ENCODE measurements at regions not wholly inside any gene's neighbourhood (a gene's known extent, or its start where the extent isn't known, plus 50 kb on each side); places are given as distances from the start of the nearest gene placed in this dataset.

DNA sequence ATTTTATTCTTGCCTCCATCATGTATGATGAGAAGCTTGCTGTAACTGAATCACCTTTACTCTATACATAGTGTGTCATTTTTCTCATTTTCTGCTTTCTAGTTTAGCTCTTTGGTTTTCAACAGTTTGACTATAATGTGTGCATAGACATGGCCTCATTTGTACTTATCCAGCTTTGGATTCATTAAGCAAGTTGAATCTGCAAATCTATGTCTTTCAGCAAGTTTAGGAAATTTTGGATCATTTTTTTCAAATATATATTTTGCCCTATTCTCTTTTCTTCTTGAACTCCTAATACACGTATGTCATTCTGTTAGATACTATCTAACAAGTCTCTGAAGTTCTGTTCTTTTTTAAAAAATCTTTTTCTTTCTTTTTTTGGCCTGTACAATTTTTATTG, 57.8 kb downstream of the PRLHR start:
- DNase-seq (ENCODE audit: low spot score): no peak

DNA sequence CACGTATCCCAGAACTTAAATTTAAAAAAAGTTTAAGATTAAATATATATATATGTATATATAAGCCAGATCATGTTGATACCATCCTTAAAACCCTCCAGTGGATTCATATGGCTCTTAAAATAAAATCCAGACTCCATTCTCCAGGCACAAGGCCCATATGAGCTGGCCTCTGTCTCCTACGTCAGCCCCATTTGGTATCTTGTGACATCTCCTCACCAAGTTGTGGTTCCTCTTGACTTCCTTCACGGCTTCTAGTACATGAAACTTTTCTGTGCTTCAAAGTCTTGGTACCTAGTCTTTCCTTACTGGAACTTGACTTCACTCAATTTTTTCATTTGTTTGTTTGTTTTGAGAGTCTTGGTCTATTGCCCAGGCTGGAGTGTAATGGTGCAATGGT, 61.3 kb downstream of the PRLHR start:
- DNase-seq (ENCODE audit: low spot score): no peak

DNA sequence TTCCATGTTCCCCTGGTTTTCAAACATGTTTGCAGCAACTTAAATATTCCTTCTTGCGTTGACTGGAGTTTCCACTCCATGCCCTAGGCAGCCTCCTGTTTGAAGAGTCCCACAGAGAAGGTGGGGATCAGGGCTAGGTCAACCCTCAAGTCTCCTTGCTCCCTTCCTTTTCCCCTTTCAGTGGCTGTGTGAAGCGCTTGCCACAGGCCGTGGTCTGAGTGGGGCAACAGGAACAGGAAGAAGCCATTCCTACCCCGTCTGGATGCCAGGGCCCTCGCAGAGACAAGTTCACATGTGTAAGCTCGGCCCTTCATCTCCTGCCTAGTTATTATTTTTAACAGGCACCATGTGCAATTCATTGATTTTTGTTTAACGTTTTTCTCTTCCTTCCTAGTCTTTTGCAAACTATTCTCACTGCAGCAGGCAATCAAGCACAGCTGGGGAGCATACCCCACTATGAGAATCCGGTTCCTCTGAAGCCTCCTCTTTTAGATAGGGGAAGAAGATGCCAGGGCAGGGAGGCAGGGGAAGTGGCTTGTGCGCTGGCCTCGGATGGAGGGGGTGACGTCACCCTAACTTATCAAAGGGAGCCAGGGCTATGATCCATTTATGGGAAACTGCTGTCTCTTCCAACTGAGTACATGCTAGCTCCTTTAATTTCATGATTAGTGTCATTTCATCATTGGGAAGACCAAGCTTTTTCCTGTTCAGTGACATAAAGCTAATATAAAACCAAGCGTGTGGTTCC, 64.2 kb downstream of the PRLHR start:
- no peak for DNase-seq (ENCODE audit: low spot score)

DNA sequence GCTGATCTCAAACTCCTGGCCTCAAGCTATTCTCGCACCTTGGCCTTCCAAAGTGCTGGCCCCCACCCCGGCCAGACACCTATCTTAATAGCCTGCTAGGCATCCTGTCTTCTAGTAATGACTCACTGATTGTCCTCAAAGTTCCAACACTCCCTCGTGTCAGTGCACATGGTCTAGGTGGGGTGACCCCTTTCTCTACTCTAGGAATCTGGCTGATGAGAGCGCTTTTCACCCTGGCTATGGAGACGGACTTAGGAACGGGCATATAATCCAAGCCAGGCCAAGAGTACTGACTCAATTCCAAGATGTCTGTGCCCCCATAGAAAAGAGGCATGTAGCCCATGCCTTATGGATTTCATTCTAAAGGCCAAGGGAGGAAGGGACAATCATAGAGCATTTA, 67.0 kb downstream of the PRLHR start:
- no peak for DNase-seq (ENCODE audit: low spot score)

DNA sequence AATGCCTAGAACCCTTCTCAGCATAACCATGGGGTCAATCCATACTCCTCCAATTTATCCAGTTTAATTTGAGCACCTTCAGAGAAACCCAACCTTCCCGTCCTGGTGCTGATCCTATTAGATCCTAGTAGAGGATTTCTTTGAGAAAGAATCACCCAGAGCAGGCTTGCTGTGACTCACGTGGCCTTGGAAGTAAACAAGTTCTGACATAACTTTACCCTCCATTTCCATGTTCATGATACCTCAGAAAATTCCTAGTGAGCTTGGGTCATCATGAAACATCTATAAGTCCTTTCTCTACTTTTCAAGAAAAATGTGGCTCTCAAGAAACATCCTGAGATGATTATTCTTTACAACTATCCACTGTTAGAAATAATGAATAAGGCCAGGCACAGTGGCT, 71.7 kb downstream of the PRLHR start:
- DNase-seq (ENCODE audit: low spot score): no peak

DNA sequence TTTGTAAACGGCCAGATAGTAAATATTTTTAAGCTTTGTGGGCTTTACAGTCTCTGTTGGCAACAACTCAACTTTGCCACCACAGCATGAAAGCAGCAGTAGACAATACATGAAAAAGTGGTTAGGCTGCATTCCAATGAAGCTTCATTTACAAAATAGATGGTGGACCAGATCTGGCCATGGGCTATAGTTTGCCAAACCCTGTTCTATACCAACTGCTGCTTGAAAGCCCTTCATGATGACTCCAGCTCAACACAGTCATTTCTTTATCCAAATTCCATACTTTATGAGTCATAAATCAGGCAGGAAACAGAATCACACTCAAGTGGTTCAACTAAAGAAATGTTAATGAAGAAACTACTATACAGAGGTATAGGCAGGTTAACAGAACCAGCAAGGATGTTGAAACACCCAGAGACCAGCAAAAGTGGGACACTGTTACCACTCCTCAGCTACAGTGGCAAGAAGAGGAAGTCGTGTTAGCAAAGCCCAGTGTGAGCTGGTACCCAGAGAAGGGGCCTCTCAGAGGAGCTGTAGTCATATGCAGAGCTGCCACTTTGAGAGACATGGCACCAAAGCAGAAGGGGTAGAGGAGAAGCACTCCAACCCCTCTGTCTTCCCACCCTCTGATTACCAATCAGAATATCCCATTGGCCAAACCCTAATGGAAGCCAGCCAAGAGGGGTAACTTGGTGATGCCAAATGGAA, 72.5 kb downstream of the PRLHR start:
- no peak for DNase-seq (ENCODE audit: low spot score)

DNA sequence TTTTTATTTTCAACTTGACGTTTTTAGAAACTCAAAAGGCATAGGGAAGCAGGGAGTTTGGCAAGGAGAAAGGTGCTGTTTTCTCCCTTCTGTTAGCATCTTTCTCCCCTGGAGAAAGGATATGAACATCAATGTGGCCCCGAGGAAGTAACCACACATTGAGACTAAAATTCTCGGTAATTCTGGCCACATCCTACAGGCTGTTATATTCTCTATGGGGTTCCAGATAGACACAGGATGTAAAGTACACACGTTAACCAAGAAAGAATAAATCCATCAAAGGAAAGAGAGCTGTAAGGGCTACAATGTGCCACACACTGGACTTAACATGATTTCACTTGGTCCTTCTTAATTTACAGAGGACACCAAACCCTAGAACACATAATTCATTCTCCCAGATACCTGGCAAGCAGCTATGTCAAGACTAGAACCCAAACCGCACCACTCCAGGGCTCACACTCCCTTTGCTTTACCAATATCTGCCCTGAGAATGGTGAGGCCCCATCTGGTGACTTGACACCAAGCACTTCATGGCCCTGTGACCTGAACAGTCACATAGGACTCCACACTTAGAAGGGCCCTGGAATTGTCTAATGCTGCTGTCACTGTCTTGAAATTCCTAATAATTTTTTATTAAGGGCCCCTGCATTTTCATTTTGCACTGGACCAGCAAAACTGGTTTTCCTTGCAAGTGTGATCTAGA, 73.9 kb downstream of the PRLHR start:
- no peak for DNase-seq (ENCODE audit: low spot score)

DNA sequence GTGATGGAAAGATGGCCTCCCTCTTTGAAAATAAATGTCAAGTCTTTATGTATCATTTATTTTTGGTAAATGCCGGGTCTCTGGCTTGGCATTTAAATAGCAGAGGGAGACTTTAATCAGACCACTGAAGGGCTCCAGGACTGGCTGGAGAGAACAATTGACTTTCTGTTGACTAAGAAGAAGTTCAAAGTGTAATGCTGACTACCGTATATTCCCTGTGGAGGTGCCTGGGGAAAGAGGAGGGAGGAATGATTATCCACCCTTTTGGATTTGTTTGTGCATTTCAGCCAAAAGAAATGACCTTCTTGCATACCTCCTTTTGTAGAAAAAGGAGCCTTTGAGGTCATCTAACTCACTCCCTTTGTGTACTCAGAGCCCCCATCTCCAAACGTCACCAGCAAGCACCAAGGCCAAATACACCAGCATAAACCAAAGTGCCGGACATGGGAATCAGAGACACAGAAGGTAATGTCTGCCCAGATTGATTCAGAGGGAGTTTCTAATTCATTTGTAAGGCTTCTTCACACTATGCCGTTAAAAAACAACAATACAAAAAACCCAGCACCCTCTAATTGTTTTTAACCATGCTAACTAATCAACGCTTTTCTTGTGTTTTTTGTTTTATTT, 75.2 kb downstream of the PRLHR start:
- DNase-seq (ENCODE audit: low spot score): no peak

DNA sequence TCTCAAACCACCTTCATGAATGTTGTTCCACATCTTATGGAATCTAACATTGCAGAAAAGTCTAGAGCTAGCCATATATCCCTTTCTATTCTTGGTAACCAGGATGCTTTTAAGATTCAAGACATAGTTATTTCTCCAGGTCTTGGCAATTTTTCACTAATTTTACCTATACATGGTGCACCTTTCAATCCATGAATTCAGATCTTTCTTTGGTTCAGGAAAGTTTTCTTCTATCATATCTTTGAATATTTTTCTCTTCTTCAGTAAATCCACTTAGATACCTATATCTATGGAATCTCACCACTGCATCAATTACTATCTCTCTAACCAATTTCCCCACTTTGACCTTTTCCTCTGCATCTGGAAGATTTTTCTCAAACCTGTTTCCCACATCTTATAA, 77.4 kb downstream of the PRLHR start:
- no peak for DNase-seq (ENCODE audit: low spot score)

DNA sequence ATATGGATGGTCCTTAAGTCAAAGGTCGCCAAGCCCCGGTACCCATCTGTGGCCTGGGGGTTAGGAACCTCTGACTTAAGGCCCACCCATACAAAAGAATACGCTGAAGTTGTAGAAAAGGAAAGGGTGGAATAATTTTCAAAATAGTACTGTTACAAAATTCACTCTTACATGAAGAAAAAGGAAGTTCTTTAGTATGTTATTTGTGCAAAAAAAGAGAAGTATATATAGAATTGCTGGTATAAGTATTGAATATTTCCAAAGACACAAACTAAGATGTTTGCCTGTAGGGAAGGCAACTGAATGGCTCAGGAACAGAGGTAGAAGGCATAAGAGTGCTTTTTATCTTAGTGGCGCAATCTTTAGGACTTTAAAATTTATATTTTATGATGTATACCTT, 78.7 kb downstream of the PRLHR start:
- DNase-seq (ENCODE audit: low spot score): no peak

DNA sequence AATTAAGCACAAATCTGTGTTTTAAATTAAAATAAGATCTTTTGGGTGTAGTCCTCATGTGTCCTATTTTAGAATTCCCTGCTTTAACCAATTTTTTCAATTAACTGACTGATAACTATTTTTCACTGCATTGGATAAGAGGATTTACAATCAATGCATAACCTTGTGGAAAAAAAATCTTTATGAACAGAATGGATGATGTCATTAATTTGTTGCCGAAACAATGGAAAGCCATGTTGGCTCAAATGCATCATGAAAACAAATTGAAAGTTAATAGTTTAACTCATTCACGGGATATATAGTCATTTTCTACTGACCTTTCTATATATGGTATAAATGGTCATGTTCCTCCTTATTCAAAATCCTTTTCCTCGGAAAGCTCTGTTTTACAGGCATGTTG, 82.3 kb downstream of the PRLHR start:
- no peak for DNase-seq (ENCODE audit: low spot score)

DNA sequence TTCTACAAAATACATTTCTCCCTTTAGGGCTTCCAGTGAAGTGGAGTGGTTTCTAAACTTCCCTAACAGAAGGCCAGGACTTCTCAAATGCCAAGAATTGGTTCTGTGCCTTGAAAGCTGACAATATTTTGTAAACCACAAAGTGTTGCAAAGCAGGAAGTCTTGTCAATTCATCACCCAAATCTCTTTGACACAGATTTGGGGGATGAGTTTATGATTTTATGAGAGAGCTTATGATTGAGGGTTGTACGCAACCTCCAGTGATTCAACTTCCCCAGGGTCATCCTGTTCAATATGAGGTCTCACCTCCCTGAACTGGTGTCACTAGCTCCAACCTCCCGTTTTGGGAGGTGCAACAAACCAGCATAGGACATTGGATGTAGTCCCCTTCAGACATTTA, 83.7 kb downstream of the PRLHR start:
- DNase-seq (ENCODE audit: low spot score): no peak

DNA sequence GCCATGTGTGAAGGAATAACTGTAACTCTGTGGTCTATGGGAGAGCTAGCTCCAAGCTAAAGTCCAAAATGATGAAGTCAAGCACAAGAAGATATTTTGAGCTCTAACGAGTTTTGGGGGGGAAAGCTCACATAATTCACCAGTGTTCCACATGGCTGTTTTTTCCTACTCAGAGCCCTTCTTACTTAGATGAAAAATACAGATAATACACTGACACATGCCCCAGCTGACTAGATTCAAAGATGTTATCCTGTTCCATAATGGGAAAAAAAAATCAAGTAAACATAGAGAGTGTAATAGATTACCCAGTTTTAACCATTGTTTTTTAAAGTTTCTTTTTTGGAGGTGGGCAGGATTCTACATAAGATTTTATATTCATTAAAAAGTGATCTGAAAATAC, 86.6 kb downstream of the PRLHR start:
- peak; percentile 52 for DNase-seq (ENCODE audit: low spot score)

DNA sequence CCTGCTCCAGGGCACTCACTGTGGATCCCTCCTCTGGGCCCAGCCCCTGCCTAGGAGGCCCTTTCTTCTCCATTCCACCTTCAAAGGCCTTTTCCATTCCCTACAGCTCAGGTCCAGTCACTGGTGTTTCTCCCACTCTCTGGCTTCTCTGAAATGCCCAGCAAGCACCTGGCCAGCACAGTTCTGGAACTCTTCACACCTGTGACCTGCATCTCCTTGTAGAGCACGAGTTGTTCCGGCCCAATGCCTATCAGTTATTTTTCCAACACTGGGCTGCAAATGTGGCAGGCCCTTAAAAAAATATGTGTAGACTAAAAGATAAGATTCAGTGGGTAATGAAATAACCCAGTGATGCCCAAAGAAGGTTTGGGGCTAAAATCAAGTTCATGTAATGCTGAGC, 87.1 kb downstream of the PRLHR start:
- DNase-seq (ENCODE audit: low spot score): no peak

DNA sequence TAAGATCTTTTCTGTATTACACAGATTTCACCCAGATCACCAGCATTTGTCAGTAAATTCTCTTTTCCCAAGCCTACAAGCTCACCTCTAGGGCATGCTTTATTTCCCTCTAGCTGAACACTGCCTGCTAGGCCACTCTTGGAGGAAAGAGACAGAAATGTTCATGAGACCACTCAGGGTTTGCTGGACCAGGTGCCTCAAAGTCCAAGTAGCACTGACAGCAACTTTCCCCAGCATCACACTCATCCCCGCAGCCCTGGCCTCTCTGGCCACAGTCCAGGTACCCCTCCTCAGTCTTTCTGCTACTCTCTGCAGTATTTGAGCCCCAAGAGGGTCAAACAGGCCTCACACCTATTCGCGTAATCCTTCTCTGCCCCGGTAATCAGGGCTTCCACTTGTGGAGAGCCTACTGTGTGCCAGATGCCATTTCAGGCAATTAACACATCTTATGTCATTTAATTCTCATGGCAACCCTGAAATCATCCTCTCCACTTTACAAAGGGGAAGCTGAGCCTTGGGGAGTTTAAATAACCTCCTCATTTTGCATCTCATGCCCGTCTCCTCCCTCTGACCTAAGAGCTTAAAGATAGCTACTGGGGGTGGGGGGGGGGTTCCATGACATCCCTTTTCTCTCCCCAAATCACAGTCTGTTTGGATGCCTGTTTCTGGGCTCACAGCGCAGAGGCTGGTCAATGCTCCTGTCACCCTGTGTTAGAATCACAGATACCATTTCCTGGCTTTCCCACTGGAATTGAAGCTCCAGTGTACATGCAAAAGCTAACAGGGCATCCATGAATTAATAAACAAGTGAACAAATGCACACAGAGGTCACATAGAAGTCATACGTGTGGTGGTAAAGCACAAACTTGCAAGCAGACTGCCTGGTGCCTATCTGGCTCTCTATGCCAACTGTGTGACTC, 88.5 kb downstream of the PRLHR start:
- DNase-seq (ENCODE audit: low spot score): no peak

DNA sequence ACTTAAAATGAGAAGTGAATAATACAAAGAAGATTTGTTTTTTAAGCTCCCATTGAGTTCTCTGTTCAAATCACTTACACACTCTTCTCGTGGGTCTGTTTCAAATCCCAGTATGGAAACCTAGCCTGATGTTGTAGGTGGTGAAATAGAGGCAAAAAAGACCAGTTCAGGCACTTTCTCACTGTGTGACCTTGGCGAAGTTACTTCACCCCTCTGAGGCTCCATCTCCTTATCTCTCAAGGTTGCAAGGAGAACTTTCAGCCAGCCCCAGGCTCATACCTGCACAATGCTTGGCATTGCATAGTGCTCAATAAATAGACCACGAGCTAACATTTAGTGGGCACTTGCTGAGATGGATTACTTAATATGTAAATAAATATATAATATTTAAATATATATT, 90.1 kb downstream of the PRLHR start:
- no peak for DNase-seq (ENCODE audit: low spot score)

DNA sequence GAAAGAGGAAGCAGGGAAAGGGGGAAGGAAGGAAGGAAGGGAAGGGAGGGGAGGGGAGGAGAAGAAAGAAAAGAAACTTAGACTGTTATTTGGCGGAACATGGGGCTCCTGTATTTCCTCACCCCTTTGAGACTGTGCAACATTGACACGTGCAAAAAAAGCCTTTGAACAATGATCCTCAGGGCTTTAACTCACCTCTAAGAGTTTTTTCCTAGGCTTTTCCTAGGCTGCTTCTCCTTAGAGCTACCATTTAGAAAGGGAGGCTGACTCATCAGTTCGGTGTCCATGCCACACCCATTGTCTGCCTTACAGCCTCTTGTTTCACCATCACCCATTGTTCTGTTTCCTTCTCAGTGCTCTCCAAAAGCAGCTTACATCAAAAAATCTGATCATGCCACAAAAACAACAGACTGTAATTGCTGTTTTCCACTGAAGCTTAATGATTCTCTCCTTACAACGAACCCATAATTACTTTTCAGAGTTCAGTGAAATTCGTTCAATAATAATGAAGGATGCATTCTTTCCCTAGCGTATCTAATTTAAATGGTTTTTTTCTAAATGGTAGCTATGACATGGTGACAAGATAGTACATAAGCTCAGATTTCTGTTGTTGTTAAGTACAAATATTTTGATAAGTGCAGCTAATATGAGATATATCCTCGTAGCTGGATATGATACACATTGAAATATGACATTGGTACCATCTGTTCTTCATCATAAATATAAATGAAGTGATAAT, 90.8 kb downstream of the PRLHR start:
- DNase-seq (ENCODE audit: low spot score): no peak

DNA sequence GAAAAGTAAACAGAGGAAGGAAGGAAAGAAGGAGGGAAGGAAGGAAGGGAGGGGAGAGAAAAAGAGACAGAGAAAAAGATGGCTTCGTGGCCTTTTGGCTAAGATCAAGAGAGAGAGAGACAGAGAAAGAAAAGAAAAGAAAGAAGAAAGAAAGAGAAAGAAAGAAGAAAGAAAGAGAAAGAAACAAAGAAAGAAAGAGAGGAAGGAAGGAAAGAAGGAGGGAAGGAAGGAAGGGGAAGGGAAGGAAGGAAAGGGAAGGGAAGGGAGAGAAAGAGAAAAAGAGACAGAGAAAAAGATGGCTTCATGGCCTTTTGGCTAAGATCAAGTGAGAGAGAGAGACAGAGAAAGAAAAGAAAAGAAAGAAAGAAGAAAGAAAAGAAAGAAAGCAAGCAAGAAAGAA, 91.4 kb downstream of the PRLHR start:
- no peak for DNase-seq (ENCODE audit: low spot score)

DNA sequence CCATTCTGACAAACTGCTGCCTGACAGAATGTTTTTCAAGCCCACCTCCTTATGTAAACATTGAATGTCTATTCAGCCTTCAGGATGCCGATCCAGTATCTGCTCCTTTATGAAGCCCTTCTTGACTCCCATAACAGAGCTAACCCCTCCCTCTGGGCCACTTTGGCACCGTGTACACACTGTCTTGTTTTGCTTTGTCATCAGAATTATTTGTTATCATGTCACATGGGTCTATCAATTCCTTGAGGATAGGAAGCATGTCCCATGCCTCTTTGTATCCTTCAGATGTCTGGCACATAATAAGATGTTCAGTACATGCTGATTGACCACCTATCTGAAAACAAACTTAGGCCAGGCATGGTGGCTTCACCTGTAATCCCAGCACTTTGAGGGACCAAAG, 92.3 kb downstream of the PRLHR start:
- DNase-seq (ENCODE audit: low spot score): no peak

DNA sequence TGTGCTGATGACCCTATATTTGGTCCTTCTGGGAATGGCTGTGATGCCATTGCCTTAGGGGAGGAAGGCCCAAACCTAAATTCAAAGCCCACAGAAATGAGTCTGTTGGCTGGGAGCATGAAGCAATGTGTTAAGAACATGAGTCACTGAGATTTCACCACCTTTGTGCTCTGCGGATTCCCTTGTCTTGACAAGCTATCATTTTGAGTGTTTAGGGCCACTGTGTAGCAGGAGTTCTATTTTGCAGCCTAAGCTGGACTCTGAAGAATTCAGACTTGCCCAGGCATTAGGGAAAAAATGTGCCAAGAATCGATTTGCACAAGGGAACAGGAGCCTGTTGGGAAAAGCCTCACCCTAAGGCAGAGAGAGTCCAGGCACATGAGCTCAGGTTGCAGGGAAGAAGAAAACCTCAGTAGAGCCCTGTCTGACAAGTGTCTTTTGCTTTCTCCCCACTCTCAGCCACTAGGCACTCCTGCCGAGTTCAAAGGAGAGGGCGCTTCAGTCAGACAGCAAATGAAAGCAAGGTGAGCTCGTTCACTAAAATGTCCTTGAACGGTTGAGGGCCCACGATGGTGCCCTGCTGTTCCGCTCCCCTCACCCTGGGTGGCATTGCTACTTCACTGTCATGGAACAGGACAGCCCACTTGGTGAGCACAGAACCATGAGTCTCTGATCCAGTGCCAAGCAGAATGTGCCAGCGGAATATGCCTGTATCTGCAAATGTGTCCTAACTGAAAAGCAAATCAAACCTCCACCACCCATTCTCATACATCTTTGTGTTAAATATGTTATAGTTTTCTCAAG, 93.6 kb downstream of the PRLHR start:
- DNase-seq (ENCODE audit: low spot score): no peak

Measured in SK-N-DZ (cell line).